ENCODE measurements at regions not wholly inside any gene's neighbourhood (a gene's known extent, or its start where the extent isn't known, plus 50 kb on each side); places are given as distances from the start of the nearest gene placed in this dataset.

DNA sequence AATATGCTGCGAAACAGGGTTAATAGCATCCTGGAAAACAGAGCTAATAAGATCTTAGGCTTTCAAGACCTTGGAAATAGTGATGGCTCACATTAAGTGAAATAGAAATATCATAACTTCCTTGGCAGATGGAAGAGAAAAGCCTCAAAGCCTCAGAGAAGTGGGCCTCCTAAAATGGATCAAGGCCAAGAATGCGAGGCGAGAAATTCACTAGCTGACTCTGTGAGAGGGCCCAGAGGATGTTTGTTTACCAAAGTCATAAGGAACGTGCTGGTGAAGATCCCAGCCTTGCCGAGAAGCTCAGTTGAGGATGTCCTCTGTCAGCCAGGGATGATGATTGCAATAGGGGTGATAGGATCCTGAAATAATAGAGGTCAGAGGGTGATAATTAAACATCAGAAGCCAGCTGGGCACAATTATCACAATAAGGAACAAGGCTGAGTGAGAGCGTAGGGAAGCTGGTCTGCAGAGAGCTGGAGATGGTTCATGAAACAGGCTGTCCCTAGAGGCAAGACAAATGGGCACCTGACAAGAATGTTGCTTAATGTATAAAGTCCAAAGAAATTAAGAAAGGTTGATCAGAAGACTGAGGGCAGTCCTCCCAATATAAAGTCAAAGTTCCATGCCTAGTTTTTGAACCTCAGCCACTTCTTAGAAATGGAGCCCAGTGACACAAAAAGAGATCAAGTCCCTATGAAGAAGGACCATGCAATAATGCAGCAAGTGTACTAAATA lies 101.7 kb upstream of the COG2 start:
- no peaks in the 10 kb centered on the region for H3K9me2 ChIP-seq (ENCODE audit: insufficient read depth)
- no peak overlapping the region for H3K4me2 ChIP-seq
- CTCF ChIA-PET = no interaction called here
- POLR2A ChIA-PET (ENCODE audit: unreplicated experiment) = no interaction called here
- H3K4me1 ChIP-seq (replicated peaks; ENCODE audit: insufficient read depth) = no peaks in the 10 kb centered on the region
- no peaks in the 10 kb centered on the region for H3K9me3 ChIP-seq (ENCODE audit: insufficient read depth, low read depth)
- H2AFZ ChIP-seq = no peak overlapping the region
- H3K4me3 ChIP-seq = no peak overlapping the region
- H3K27me3 ChIP-seq (ENCODE audit: insufficient read depth, low read depth) = peaks cover 25% of the 10 kb centered on the region
- intact Hi-C loops (cut with micrococcal nuclease; ENCODE audit: unreplicated experiment) = no loop called here
- TF ChIP-seq EZH2 (IDR thresholded peaks at IDR 0.05; ENCODE audit: low read depth) = no peak
- TF ChIP-seq, protein P1, sequence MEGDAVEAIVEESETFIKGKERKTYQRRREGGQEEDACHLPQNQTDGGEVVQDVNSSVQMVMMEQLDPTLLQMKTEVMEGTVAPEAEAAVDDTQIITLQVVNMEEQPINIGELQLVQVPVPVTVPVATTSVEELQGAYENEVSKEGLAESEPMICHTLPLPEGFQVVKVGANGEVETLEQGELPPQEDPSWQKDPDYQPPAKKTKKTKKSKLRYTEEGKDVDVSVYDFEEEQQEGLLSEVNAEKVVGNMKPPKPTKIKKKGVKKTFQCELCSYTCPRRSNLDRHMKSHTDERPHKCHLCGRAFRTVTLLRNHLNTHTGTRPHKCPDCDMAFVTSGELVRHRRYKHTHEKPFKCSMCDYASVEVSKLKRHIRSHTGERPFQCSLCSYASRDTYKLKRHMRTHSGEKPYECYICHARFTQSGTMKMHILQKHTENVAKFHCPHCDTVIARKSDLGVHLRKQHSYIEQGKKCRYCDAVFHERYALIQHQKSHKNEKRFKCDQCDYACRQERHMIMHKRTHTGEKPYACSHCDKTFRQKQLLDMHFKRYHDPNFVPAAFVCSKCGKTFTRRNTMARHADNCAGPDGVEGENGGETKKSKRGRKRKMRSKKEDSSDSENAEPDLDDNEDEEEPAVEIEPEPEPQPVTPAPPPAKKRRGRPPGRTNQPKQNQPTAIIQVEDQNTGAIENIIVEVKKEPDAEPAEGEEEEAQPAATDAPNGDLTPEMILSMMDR (conservative IDR thresholded peaks at IDR 0.05) = no peak
- DNase-seq = no peak
- no TSS peak for BruUV-seq (replicated peaks)
- no peaks in the 10 kb centered on the region for H3K79me2 ChIP-seq (ENCODE audit: low read depth)
- no peaks in the 10 kb centered on the region for H3K36me3 ChIP-seq (ENCODE audit: low read depth)
- H3F3A ChIP-seq (ENCODE audit: insufficient read depth, low read depth) = no peaks in the 10 kb centered on the region
- H3K27ac ChIP-seq = no peak overlapping the region
- H4K20me1 ChIP-seq (ENCODE audit: insufficient read depth) = no peaks in the 10 kb centered on the region

DNA sequence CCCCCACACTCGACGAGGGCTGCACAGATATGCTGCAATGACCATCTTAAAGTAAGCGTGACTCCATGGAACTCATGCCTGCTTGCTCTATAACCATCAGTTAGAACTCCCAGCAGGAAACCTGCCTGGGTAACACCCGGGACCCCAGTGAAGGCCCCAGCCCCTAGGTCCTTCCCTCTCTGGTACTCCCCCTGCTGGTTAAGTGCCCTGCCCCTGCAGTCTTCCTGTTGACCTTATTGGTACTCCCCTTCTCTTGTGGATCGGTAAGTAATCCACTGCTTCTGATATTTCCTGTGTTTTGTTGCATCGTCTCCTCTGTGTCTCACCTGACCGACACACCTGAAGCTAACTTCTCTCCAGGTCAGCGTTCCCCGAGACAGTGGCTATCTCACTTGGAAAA lies 104.8 kb upstream of the COG2 start:
- H3K79me2 ChIP-seq (ENCODE audit: low read depth) = no peaks in the 10 kb centered on the region
- no peak overlapping the region for H2AFZ ChIP-seq
- H4K20me1 ChIP-seq (ENCODE audit: insufficient read depth) = no peaks in the 10 kb centered on the region
- H3K36me3 ChIP-seq (ENCODE audit: low read depth) = no peaks in the 10 kb centered on the region
- no peaks in the 10 kb centered on the region for H3K4me1 ChIP-seq (replicated peaks; ENCODE audit: insufficient read depth)
- H3K9me2 ChIP-seq (ENCODE audit: insufficient read depth) = no peaks in the 10 kb centered on the region
- ChIA-PET CTCF (no interaction called here), POLR2A (ENCODE audit: unreplicated experiment) (no interaction called here)
- no peak overlapping the region for H3K27ac ChIP-seq
- no peak for DNase-seq
- H3K4me2 ChIP-seq = no peak overlapping the region
- H3F3A ChIP-seq (ENCODE audit: insufficient read depth, low read depth) = no peaks in the 10 kb centered on the region
- intact Hi-C loops (cut with micrococcal nuclease; ENCODE audit: unreplicated experiment) = no loop called here
- 0 out of 2 replicates have a peak, but pooled peaks cover 3% of the 10 kb centered on the region for H3K9me3 ChIP-seq (ENCODE audit: insufficient read depth, low read depth)
- no peak overlapping the region for H3K4me3 ChIP-seq
- H3K27me3 ChIP-seq (ENCODE audit: insufficient read depth, low read depth) = peaks cover 31% of the 10 kb centered on the region
- no TSS peak for BruUV-seq (replicated peaks)
- TF ChIP-seq, protein P1 (conservative IDR thresholded peaks at IDR 0.05) = no peak
- no peak for TF ChIP-seq EZH2 (IDR thresholded peaks at IDR 0.05; ENCODE audit: low read depth)

DNA sequence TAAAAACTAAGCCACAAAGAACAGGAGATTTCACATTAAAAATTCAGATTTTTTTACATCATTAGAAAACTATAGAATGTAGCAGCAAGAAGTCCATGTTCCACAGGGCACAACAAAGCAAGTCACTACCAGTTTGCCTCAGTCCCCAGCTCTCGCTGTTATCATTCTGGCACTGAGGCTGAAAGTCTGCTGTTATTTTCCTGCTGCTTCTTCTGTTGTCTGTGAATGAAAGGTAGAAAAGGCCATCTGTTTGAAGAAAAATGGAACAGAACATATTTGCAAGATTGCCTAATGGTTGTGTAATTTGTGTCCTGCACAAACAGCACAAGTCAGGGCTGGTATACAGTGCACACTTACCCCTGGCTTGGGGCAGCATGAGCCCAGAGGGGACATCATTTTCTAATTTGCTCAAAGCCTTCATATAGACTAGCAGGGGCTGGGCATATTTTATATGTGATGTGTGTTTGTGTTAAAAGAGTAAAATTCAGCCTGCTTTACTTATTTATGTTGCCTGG lies 105.6 kb upstream of the COG2 start:
- no peak for DNase-seq
- BruUV-seq (replicated peaks) = no TSS peak
- Histone ChIP-seq H2AFZ (no peak overlapping the region), H3K9me3 (ENCODE audit: insufficient read depth, low read depth) (0 out of 2 replicates have a peak, but pooled peaks cover 3% of the 10 kb centered on the region), H4K20me1 (ENCODE audit: insufficient read depth) (no peaks in the 10 kb centered on the region), H3K4me3 (no peak overlapping the region), H3K4me1 (replicated peaks; ENCODE audit: insufficient read depth) (no peaks in the 10 kb centered on the region), H3K79me2 (ENCODE audit: low read depth) (no peaks in the 10 kb centered on the region), H3K27me3 (ENCODE audit: insufficient read depth, low read depth) (peaks cover 35% of the 10 kb centered on the region), H3F3A (ENCODE audit: insufficient read depth, low read depth) (no peaks in the 10 kb centered on the region), H3K4me2 (no peak overlapping the region), H3K9me2 (ENCODE audit: insufficient read depth) (no peaks in the 10 kb centered on the region), H3K36me3 (ENCODE audit: low read depth) (no peaks in the 10 kb centered on the region), H3K27ac (no peak overlapping the region)
- TF ChIP-seq, protein P1 (conservative IDR thresholded peaks at IDR 0.05) = no peak
- no peak for TF ChIP-seq EZH2 (IDR thresholded peaks at IDR 0.05; ENCODE audit: low read depth)
- ChIA-PET CTCF (no interaction called here), POLR2A (ENCODE audit: unreplicated experiment) (no interaction called here)
- intact Hi-C loops (cut with micrococcal nuclease; ENCODE audit: unreplicated experiment) = no loop called here
